ENCODE measurements at regions not wholly inside any gene's neighbourhood (a gene's known extent, or its start where the extent isn't known, plus 50 kb on each side); places are given as distances from the start of the nearest gene placed in this dataset.
"Not testable (repeated sequence)": the region's sequence is repeated elsewhere in the genome, so short reads cannot be mapped to it uniquely, and the experiment has no call there.

DNA sequence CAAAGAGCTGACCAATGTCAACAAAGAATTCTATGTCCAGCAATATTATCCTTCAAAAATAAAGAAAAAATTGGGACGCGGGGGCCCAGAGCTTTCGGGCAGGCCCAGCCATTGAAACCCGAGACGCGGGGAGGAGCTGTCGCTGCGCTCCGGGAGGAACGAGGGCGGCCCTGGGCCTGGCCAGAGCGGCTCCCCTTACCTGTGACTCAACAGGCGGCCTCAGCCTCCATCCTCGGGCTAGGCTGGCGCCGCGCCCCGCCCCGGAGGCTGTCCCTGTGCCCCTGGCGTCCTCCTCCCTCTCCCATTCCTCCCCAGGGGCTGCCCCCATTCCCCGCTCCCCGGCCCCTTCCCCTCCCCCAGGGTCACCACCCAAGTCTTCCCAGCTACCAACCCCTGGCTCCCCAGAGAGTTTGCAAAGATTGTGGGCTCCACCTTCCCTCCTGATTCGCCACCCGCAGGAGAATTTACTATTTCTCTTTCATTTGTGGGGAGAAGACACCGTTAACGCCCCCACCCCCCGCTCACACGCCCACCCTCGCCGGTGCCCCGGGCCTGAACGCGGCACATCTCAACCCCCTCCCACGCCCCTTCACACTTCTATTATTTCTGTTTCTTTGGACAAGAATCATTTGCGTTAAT, 127.9 kb downstream of the ARRDC4 start:
- DNase-seq (ENCODE audit: low spot score) = not testable (repeated sequence)

- not testable (repeated sequence) for DNase-seq (ENCODE audit: low spot score)
These were observed 128.8 kb downstream of the ARRDC4 start for GRCh38 chr15:98089352-98089751.

DNA sequence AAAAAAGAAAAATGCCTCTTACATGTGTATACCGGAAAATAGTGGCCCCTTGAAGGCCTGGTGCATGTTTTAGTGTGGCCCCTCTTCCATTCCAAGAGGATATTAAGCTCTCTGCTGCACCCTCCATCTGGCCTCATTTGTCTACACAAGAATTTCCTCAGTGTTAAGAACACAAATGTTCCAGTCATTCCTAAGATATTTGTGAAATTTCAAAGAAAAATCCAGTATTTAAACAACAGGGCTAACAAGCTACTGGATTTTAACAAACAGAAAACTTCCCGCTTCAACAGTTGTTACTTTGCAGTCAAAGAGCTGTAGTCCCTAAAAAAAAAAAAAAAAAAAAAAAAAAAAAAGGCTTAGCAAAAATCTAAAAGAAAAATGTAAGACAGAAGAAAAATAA, 137.5 kb downstream of the ARRDC4 start:
- not testable (repeated sequence) for DNase-seq (ENCODE audit: low spot score)

- DNase-seq (ENCODE audit: low spot score) = not testable (repeated sequence)
These were observed 140.1 kb downstream of the ARRDC4 start for GRCh38 chr15:98100606-98101005.

- no peak for DNase-seq (ENCODE audit: low spot score)
These were observed 143.1 kb downstream of the ARRDC4 start for GRCh38 chr15:98103570-98103969.

GRCh38 chr15:98104386-98105151, 144.1 kb downstream of the ARRDC4 start:
- DNase-seq (ENCODE audit: low spot score) = not testable (repeated sequence)

- DNase-seq (ENCODE audit: low spot score) = not testable (repeated sequence)
These were observed 146.2 kb downstream of the ARRDC4 start for GRCh38 chr15:98106615-98107194.

GRCh38 chr15:98111806-98112205, 151.3 kb downstream of the ARRDC4 start:
- no peak for DNase-seq (ENCODE audit: low spot score)

GRCh38 chr15:98113327-98113726, 152.8 kb downstream of the ARRDC4 start:
- no peak for DNase-seq (ENCODE audit: low spot score)

DNA sequence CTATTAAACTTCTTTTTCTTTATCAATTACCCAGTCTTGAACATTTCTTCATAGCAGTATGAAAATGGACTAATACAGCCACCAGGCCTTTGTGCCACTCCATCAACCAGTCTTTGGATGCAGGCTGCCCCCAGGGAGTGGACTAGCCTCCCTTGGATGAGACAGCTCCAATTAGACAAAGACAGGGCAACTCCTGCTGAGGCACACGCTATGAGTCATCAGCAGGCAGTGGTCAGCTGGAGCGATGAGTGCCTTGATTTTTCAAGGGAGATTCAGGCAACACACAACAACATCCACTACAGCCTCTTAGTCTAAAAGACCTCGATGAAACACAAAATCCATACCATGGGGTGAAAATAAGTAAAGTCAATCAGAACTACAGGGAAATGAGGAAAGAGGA, 160.1 kb downstream of the ARRDC4 start:
- no peak for DNase-seq (ENCODE audit: low spot score)

GRCh38 chr15:98121536-98121935, 161.0 kb downstream of the ARRDC4 start:
- DNase-seq (ENCODE audit: low spot score) = no peak

DNA sequence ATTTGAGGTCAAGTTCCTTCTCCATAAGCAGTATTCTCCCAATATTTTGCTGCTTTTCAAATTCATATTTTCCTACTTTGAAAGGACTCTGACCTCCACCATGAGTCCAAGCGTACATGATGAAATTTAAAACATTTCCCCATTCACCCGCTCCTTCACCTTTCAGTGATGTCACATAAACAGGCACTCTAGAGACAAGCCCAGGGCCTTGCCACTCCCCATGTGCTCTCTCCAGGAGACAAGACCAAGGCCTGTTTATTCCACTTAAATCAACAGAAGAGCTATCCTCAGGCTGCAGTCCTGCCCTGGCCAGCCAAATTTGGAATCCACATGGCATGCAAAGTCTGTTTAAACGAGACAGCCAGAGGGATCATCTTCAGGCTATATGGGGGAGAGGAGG, 161.5 kb downstream of the ARRDC4 start:
- no peak for DNase-seq (ENCODE audit: low spot score)

DNA sequence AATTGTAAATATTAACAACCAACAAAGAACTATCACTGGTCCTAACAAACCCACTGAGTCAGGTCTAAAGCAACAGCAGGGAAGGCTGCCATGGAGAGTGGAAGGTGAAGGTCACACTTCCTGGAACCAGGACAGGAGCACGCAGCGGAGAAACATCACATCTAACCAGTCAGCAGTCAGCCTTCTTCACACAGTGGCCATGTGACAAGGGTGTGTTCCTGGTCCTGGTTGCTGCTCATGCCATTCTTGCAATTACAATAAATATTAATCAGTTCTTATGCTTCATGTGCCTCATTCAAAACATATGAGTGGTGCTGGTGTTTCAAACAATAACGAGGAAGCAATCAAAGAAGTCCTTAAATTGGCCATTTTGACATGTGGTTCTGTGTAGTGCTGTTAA, 162.8 kb downstream of the ARRDC4 start:
- no peak for DNase-seq (ENCODE audit: low spot score)

- no peak for DNase-seq (ENCODE audit: low spot score)
These were observed 163.3 kb downstream of the ARRDC4 start for GRCh38 chr15:98123834-98124233.

GRCh38 chr15:98124581-98124980, 164.1 kb downstream of the ARRDC4 start:
- no peak for DNase-seq (ENCODE audit: low spot score)

DNA sequence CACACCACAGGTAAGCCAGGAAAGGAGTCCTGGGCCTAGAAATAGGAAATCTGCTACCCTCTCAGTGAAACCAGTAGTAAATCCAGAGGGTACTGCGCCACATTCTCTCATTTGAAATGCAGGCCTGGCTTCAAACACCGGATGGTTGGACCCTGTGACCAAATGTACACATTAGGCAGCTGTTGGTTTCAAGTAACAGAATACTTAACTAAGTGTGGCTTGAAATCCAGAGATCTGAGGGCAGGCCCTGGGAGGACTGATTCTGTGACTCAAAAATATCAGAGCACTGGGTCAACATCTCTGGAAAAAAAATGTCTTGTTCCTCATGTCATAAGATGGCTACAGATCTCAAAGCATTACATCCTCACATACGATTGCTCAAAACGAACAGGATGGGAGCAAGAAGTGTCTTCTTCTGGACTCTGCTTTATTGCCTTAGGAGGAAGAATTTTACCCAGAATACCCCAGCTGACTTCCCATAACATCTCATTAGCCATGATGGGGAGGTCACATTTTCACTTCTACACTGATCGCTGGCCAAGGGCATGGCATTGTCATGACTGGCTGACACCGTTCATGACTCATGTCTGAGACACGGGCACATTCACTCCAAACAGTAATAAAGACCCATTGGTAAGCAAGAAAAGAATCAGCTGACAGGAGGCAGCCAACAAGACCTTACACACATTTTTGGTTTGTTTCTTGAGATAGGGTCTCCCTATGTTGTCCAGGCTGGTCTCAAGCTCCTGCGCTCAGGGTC, 166.0 kb downstream of the ARRDC4 start:
- no peak for DNase-seq (ENCODE audit: low spot score)

- DNase-seq (ENCODE audit: low spot score) = no peak
These were observed 167.1 kb downstream of the ARRDC4 start for GRCh38 chr15:98127586-98127985.

GRCh38 chr15:98131924-98132323, 171.4 kb downstream of the ARRDC4 start:
- DNase-seq (ENCODE audit: low spot score) = no peak

- DNase-seq (ENCODE audit: low spot score) = no peak
These were observed 174.4 kb downstream of the ARRDC4 start for GRCh38 chr15:98134905-98135304.

DNA sequence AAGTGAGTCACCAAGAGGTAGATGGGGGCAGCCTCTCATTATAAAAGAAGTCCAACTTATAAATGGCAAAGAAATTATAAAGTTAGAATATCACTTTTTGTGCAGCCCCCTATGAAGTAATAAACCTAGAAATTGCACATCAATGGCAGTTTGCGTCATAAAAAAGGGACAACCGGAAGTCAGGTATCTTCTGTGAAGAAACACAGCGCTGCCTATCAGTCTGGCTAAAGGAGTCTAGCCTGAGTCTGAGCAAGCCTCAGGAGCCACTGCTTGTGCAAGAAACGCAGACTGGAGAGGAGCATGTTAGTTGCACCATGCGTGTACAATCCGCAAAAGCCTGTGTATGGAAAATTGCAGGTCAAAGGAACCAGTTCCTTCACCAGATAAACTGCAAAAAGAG, 178.4 kb downstream of the ARRDC4 start:
- DNase-seq (ENCODE audit: low spot score) = no peak

DNA sequence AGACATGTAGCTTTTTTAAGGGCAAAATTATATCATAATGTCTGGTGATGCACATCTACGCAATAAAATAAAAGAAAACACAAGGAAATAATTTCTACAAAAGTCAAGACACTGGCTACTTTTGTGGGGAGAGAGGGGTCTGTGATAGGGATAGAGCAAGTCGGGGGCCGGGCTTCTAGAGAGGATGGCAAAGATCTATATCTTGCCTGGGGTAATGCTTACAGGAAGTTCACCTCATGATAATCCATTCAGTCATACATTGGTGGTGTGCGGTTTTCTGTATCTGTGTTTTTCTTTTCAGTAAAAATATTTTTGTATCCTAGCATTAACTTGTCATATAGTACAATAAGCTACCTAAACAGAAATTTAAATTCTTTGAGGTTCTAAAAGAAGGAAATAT, 178.8 kb downstream of the ARRDC4 start:
- no peak for DNase-seq (ENCODE audit: low spot score)

GRCh38 chr15:98142572-98142971, 182.1 kb downstream of the ARRDC4 start:
- no peak for DNase-seq (ENCODE audit: low spot score)

DNA sequence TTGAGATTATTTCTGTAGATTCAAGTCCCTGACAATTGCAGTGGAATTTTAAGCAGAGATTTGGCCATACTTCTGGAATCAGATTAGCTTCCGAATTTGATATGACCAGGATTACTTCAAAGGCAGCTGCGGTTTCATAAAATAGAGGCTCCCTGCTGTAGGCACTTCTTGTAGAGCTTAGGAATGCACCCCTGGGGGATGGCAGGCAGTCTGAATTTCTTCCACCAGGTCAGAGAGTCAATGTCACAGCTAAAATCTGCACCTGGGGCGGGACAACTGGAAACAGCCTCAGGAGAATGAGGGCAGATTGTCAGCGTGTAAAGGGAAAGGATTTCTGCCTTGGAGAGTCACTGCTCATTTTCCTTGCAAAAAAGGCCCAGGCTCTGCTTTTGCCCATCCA, 182.6 kb downstream of the ARRDC4 start:
- no peak for DNase-seq (ENCODE audit: low spot score)

All from hepatic stellate cell (primary cell).